Thyroid gland (tissue), 4 donors: ENCODE measurements at regions not wholly inside any gene's neighbourhood (a gene's known extent, or its start where the extent isn't known, plus 50 kb on each side); places are given as distances from the start of the nearest gene placed in this dataset.

Experiments
- DNase-seq, 2 donors: peaks; one replicate each; pipeline ENCODE4 v3.0.0-alpha.2; 2019
- H3K27ac ChIP-seq, 3 donors: fragments of 200-600 bp; sonication (generic); 1 replicate in 2 of 3; 2 replicates in 1 of 3; pipeline ENCODE4 v1.5.1; 2016 to 2019; ENCODE audit warnings: mild to moderate bottlenecking in 1 of 3, moderate library complexity in 1 of 3
- H3K27me3 ChIP-seq: fragments of 200-600 bp; sonication (generic); one replicate; pipeline ENCODE4 v1.5.1; 2019
- H3K36me3 ChIP-seq, 2 donors: fragments of 200-600 bp; sonication (generic); one replicate each; pipeline ENCODE4 v1.5.1; 2016 to 2019
- H3K4me1 ChIP-seq, 2 donors: fragments of 200-600 bp; sonication (generic); one replicate each; pipeline ENCODE4 v1.5.1; 2017 to 2019
- H3K4me3 ChIP-seq, 3 donors: fragments of 200-600 bp; sonication (generic); replicated peaks in 1 of 3; 1 replicate in 2 of 3; 2 replicates in 1 of 3; pipeline ENCODE4 v1.5.1; 2016; ENCODE audit warnings: mild to moderate bottlenecking in 1 of 3
- H3K9me3 ChIP-seq: fragments of 200-600 bp; sonication (generic); one replicate; pipeline ENCODE4 v1.5.1; 2017
- CTCF ChIP-seq, 6 experiments: fragments of 200-600 bp in 3 of 6; fragments of 450-650 bp in 3 of 6; sonication (generic) in 3 of 6; IDR thresholded peaks; one replicate each; pipeline ENCODE4 v1.5.1; 2016 to 2019; ENCODE audit warnings: antibody characterized with exemption in 6 of 6, mild to moderate bottlenecking in 2 of 6, inconsistent platforms in 1 of 6, moderate library complexity in 1 of 6
- POLR2A ChIP-seq, 2 donors: fragments of 450-650 bp; IDR thresholded peaks; one replicate each; pipeline ENCODE4 v1.6.1; 2017; ENCODE audit warnings: antibody characterized with exemption in 2 of 2, mild to moderate bottlenecking in 2 of 2, moderate library complexity in 1 of 2
- WGBS, 2 donors: methylation state at CpG; one replicate each; pipeline ENCODE4 v1.1.5; 2017; 5-methylcytosine and 5-hydroxymethylcytosine counted together
- intact Hi-C: fragments of 100-400 bp; cut with DNase I; formaldehyde crosslinking; loops from one replicate; pipeline ENCODE4 v1.15.1; 2023

- 83 to 84% methylated on average over 4 of the region's 4 CpGs for WGBS, 2 donors
- Histone ChIP-seq H3K27ac (no peak overlapping the region), H3K4me3 (no peak overlapping the region), H3K36me3 (no peaks in the 10 kb centered on the region), H3K27me3 (no peaks in the 10 kb centered on the region), H3K4me1 (no peaks in the 10 kb centered on the region), H3K9me3 (no peaks in the 10 kb centered on the region)
- intact Hi-C loops, result no loop called here
- TF ChIP-seq CTCF (IDR thresholded peaks at IDR 0.05) (no peak), POLR2A (IDR thresholded peaks at IDR 0.05) (no peak)
- DNase-seq, result no peak
Measured at GRCh38 chr2:150567771-150568301, 80.4 kb upstream of the RND3 start.

GRCh38 chr2:150566289-150566688 lies 78.8 kb upstream of the RND3 start:
- Histone ChIP-seq H3K27me3 (no peaks in the 10 kb centered on the region), H3K4me3 (no peak overlapping the region), H3K27ac (no peak overlapping the region), H3K4me1 (no peaks in the 10 kb centered on the region), H3K36me3 (no peaks in the 10 kb centered on the region), H3K9me3 (no peaks in the 10 kb centered on the region)
- 80 to 86% methylated on average over 3 of the region's 3 CpGs for WGBS, 2 donors
- TF ChIP-seq CTCF (IDR thresholded peaks at IDR 0.05) (no peak), POLR2A (IDR thresholded peaks at IDR 0.05) (no peak)
- DNase-seq, result no peak
- intact Hi-C loops, result no loop called here

DNA sequence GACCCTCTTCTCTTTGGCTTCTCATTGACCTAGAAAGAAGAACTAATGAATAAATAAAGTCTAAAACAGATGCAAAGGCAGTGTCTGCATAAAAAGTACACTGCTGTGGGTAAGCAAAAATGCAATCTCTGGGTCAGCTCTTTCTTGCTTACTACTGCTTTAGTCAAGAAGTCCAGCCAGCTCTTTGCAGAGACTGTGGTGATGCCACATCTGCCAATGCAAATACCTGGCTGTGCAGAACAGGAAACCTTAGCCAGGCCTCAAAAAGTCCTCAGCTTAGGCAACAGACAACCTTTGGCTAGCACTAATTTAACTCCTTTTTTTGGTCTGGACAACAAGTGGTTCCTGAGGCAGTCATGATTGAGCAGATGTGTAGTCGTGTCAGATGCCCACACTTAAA lies 73.6 kb upstream of the RND3 start:
- WGBS, 2 donors, result 89 to 90% methylated on average over 1 of the region's 1 CpG
- intact Hi-C loops, result no loop called here
- Histone ChIP-seq H3K36me3 (no peaks in the 10 kb centered on the region), H3K27ac (no peak overlapping the region), H3K4me1 (no peaks in the 10 kb centered on the region), H3K27me3 (no peaks in the 10 kb centered on the region), H3K9me3 (no peaks in the 10 kb centered on the region), H3K4me3 (no peak overlapping the region)
- no peak for DNase-seq
- TF ChIP-seq CTCF (IDR thresholded peaks at IDR 0.05), result no peak
- no peak for TF ChIP-seq POLR2A (IDR thresholded peaks at IDR 0.05)

GRCh38 chr2:150557020-150557600 lies 69.6 kb upstream of the RND3 start:
- TF ChIP-seq POLR2A (IDR thresholded peaks at IDR 0.05) (no peak), CTCF (IDR thresholded peaks at IDR 0.05) (no peak)
- H3K4me1 ChIP-seq, result no peaks in the 10 kb centered on the region
- H3K9me3 ChIP-seq, result no peaks in the 10 kb centered on the region
- no peaks in the 10 kb centered on the region for H3K36me3 ChIP-seq
- no peak for DNase-seq
- H3K27ac ChIP-seq, result no peak overlapping the region
- WGBS, 2 donors, result 48 to 54% methylated on average over 2 of the region's 2 CpGs
- H3K27me3 ChIP-seq, result no peaks in the 10 kb centered on the region
- H3K4me3 ChIP-seq, result no peak overlapping the region
- intact Hi-C loops, result no loop called here

GRCh38 chr2:150555611-150556356 lies 68.3 kb upstream of the RND3 start:
- H3K27ac ChIP-seq, result no peak overlapping the region
- TF ChIP-seq POLR2A (IDR thresholded peaks at IDR 0.05), result no peak
- TF ChIP-seq CTCF (IDR thresholded peaks at IDR 0.05), result no peak
- no peak for DNase-seq
- H3K36me3 ChIP-seq, result no peaks in the 10 kb centered on the region
- H3K9me3 ChIP-seq, result no peaks in the 10 kb centered on the region
- no peaks in the 10 kb centered on the region for H3K27me3 ChIP-seq
- intact Hi-C loops, result no loop called here
- H3K4me1 ChIP-seq, result no peaks in the 10 kb centered on the region
- 76 to 78% methylated on average over 4 of the region's 4 CpGs for WGBS, 2 donors
- no peak overlapping the region for H3K4me3 ChIP-seq
